NCI-H1105 (cell line): ENCODE measurements at regions not wholly inside any gene's neighbourhood (a gene's known extent, or its start where the extent isn't known, plus 50 kb on each side); places are given as distances from the start of the nearest gene placed in this dataset.

Experiments used
- DNase-seq: peaks from one replicate; lab custom pipeline; 2025; lab: John Stamatoyannopoulos, UW

GRCh38 chr15:69505956-69506556 lies 53.4 kb downstream of the RPLP1 start:
- DNase-seq, result no peak

- DNase-seq, result no peak
These were observed 56.0 kb downstream of the RPLP1 start for GRCh38 chr15:69508659-69509058.

- DNase-seq, result no peak
These were observed 56.5 kb downstream of the RPLP1 start for GRCh38 chr15:69509131-69509530.

GRCh38 chr15:69510556-69510955 lies 57.9 kb downstream of the RPLP1 start:
- no peak for DNase-seq

GRCh38 chr15:69511015-69511414 lies 58.4 kb downstream of the RPLP1 start:
- DNase-seq, result no peak

GRCh38 chr15:69511716-69512340 lies 59.2 kb downstream of the RPLP1 start:
- no peak for DNase-seq

- no peak for DNase-seq
These were observed 60.9 kb downstream of the RPLP1 start for GRCh38 chr15:69513450-69513960.

GRCh38 chr15:69513986-69514385 lies 61.4 kb downstream of the RPLP1 start:
- no peak for DNase-seq

GRCh38 chr15:69515508-69515907 lies 62.9 kb downstream of the RPLP1 start:
- no peak for DNase-seq

GRCh38 chr15:69515926-69516325 lies 63.3 kb downstream of the RPLP1 start:
- no peak for DNase-seq

GRCh38 chr15:69517052-69517451 lies 64.4 kb downstream of the RPLP1 start:
- no peak for DNase-seq

- no peak for DNase-seq
These were observed 66.2 kb downstream of the RPLP1 start for GRCh38 chr15:69518806-69519205.

GRCh38 chr15:69520067-69520466 lies 67.4 kb downstream of the RPLP1 start:
- no peak for DNase-seq

GRCh38 chr15:69522361-69522760 lies 69.7 kb downstream of the RPLP1 start:
- DNase-seq, result no peak

GRCh38 chr15:69523010-69524001 lies 70.7 kb downstream of the RPLP1 start:
- DNase-seq, result peak; percentile 67

GRCh38 chr15:69524296-69524695 lies 71.7 kb downstream of the RPLP1 start:
- no peak for DNase-seq

GRCh38 chr15:69524814-69525213 lies 72.2 kb downstream of the RPLP1 start:
- DNase-seq, result no peak

GRCh38 chr15:69525543-69525942 lies 72.9 kb downstream of the RPLP1 start:
- no peak for DNase-seq

GRCh38 chr15:69526081-69527061 lies 73.8 kb downstream of the RPLP1 start:
- no peak for DNase-seq

- no peak for DNase-seq
These were observed 76.5 kb downstream of the RPLP1 start for GRCh38 chr15:69529141-69529540.

GRCh38 chr15:69529961-69530633 lies 77.5 kb downstream of the RPLP1 start:
- no peak for DNase-seq
